K562 (cell line): ENCODE measurements at regions not wholly inside any gene's neighbourhood (a gene's known extent, or its start where the extent isn't known, plus 50 kb on each side); places are given as distances from the start of the nearest gene placed in this dataset.

Experiments used
- CUX1 ChIP-seq: fragments of 200-800 bp; sonication (Bioruptor generic); IDR thresholded peaks from 2 replicates; pipeline ENCODE4 v1.6.1; 2016; ENCODE audit warnings: missing genetic modification characterization, missing compliant biosample characterization
- EHMT2 ChIP-seq: fragments of 450-650 bp; IDR thresholded peaks from 2 replicates; pipeline ENCODE4 v1.6.1; 2018; ENCODE audit warnings: antibody characterized with exemption
- EP300 ChIP-seq: IDR thresholded peaks from 2 replicates; pipeline ENCODE4 v1.6.1; 2012; ENCODE audit warnings: low read length, improper control_type of control experiment
- FOSL1 ChIP-seq: fragments of 200-800 bp; sonication (Bioruptor generic); conservative IDR thresholded peaks from 2 replicates; pipeline ENCODE4 v1.6.1; 2016; ENCODE audit warnings: missing genetic modification characterization, missing compliant biosample characterization
- MEF2A ChIP-seq: IDR thresholded peaks from 2 replicates; pipeline ENCODE4 v1.6.1; 2011; ENCODE audit warnings: low read depth, mild to moderate bottlenecking, low read length, moderate library complexity; ENCODE audit not compliant: control insufficient read depth
- ZHX1 ChIP-seq: fragments of 150-350 bp; conservative IDR thresholded peaks from 2 replicates; pipeline ENCODE4 v1.6.1; 2014; ENCODE audit warnings: low read length
- ZNF165 ChIP-seq: fragments of 250-450 bp; sonication (Bioruptor Pico); IDR thresholded peaks from 2 replicates; pipeline ENCODE4 v1.4.0; 2020; ENCODE audit warnings: borderline replicate concordance
- ZNF318 ChIP-seq, 2 experiments: fragments of 450-650 bp; IDR thresholded peaks; 2 replicates each; pipeline ENCODE4 v1.6.1; 2016; ENCODE audit warnings: mild to moderate bottlenecking in 2 of 2, borderline replicate concordance in 1 of 2, low read depth in 1 of 2, moderate library complexity in 1 of 2
- ZNF57 ChIP-seq: fragments of 450-650 bp; formaldehyde crosslinking; IDR thresholded peaks from 2 replicates; pipeline ENCODE4 v1.4.0; 2020; ENCODE audit warnings: mild to moderate bottlenecking, moderate library complexity

GRCh38 chr7:106775975-106776607 is 89.0 kb upstream of the PIK3CG start (continued):
- no peak for TF ChIP-seq ZNF318 (IDR thresholded peaks at IDR 0.05; ENCODE audit: borderline replicate concordance in 1 of 2, low read depth in 1 of 2)
- no peak for TF ChIP-seq ZHX1
- no peak for TF ChIP-seq EP300
- peak; percentile 6; the same call in 1 of the 2 replicates for TF ChIP-seq EHMT2
- TF ChIP-seq FOSL1 (tag), result peak; percentile 75
- TF ChIP-seq MEF2A, result no peak
- no peak for TF ChIP-seq ZNF165 (CRISPR knock-in tag)
- no peak; the same call in 1 of the 2 replicates for TF ChIP-seq CUX1
- TF ChIP-seq ZNF57 (CRISPR knock-in tag), result no peak
